HFFc6 (cell line): ENCODE measurements at regions not wholly inside any gene's neighbourhood (a gene's known extent, or its start where the extent isn't known, plus 50 kb on each side); places are given as distances from the start of the nearest gene placed in this dataset.

Source experiments
- DNase-seq: peaks from one replicate; pipeline ENCODE4 v3.0.0-alpha.2; 2018
- H3K27ac Mint-ChIP-seq: 2 replicates; pipeline ENCODE4 v1.8.0; 2020; ENCODE audit warnings: mild to moderate bottlenecking, mixed read lengths
- H3K27me3 Mint-ChIP-seq: 2 replicates; pipeline ENCODE4 v1.8.0; 2021; ENCODE audit warnings: mild to moderate bottlenecking, moderate library complexity, mixed read lengths; ENCODE audit not compliant: insufficient read depth
- H3K36me3 Mint-ChIP-seq: 2 replicates; pipeline ENCODE4 v1.8.0; 2021; ENCODE audit warnings: low read depth, mixed read lengths
- H3K4me1 Mint-ChIP-seq: 2 replicates; pipeline ENCODE4 v1.8.0; 2020; ENCODE audit warnings: low read depth, mixed read lengths
- H3K4me3 Mint-ChIP-seq: 2 replicates; pipeline ENCODE4 v1.8.0; 2020; ENCODE audit warnings: mild to moderate bottlenecking, moderate library complexity, mixed read lengths
- H3K9me3 Mint-ChIP-seq: 2 replicates; pipeline ENCODE4 v1.8.0; 2020; ENCODE audit warnings: mild to moderate bottlenecking, mixed read lengths
- TF ChIP-seq, protein P1 (sequence below): fragments of 200-600 bp; sonication (generic); IDR thresholded peaks from 2 replicates; pipeline ENCODE4 v1.5.0; 2021; ENCODE audit warnings: antibody characterized with exemption, mild to moderate bottlenecking

DNA sequence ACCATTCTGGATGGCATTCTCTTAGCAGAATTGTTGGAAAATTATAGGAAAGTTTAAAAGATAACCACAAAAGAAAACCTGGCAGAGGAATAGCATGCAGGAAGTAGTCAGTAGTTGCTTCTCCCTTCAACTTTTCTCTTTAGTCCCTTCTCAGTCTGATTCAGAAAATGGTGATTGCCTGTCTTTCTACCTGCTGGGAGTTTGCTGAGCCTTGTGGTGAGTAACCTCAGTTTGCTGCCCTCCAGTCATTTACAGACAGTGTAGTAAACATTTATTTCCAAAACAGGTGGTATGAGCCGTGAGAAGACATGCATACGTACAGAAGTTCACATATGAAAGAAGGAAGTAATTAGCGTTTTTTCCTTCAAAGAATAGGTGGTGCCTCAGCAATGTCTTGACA is 224.7 kb upstream of the POU1F1 start:
- Mint-ChIP-seq H3K27me3 (no peaks in the 10 kb centered on the region; the same call in 1 of the 2 replicates), H3K27ac (no peak overlapping the region), H3K36me3 (no peaks in the 10 kb centered on the region), H3K4me3 (no peak overlapping the region), H3K9me3 (no peaks in the 10 kb centered on the region), H3K4me1 (peaks cover 47% of the 10 kb centered on the region; the same call in 1 of the 2 replicates)
- no peak for DNase-seq
- TF ChIP-seq, protein P1, sequence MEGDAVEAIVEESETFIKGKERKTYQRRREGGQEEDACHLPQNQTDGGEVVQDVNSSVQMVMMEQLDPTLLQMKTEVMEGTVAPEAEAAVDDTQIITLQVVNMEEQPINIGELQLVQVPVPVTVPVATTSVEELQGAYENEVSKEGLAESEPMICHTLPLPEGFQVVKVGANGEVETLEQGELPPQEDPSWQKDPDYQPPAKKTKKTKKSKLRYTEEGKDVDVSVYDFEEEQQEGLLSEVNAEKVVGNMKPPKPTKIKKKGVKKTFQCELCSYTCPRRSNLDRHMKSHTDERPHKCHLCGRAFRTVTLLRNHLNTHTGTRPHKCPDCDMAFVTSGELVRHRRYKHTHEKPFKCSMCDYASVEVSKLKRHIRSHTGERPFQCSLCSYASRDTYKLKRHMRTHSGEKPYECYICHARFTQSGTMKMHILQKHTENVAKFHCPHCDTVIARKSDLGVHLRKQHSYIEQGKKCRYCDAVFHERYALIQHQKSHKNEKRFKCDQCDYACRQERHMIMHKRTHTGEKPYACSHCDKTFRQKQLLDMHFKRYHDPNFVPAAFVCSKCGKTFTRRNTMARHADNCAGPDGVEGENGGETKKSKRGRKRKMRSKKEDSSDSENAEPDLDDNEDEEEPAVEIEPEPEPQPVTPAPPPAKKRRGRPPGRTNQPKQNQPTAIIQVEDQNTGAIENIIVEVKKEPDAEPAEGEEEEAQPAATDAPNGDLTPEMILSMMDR: no peak

DNA sequence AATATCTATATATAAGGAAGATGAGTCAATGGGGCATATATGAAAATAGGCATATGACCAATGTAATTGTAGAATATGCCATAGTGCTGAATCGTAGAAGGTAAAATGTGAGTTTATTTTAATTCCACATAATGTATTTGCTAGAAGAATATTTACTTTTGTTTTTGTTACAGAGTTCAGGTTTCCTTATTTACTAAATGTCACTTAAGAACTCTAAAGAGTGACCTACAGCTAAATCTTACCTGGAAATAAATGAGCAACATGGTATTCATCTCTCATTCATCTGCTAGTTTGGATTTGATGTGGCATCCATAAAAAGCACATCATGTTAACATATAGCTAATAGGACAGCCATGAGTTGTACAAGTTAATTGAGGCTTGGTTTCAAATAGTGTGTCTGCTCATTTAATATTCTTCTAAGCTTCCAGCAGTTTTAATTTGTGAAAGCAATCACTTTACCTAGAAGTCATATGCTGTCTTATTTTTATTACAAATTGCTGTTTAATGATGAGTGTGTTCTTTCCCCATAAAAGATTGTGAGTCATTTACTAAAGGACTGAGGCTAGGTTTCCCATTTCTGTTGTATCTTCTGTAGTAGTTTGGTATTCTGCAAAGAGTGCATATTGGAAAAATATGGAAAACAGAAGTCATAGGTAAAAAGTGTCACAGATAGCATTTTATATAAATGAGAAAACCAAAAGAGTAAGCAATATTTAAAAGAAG is 222.1 kb upstream of the POU1F1 start:
- no peaks in the 10 kb centered on the region for H3K36me3 Mint-ChIP-seq
- TF ChIP-seq, protein P1: no peak
- no peak overlapping the region for H3K27ac Mint-ChIP-seq
- no peak overlapping the region for H3K4me3 Mint-ChIP-seq
- no peaks in the 10 kb centered on the region; the same call in 1 of the 2 replicates for H3K27me3 Mint-ChIP-seq
- no peak for DNase-seq
- H3K9me3 Mint-ChIP-seq: no peaks in the 10 kb centered on the region
- H3K4me1 Mint-ChIP-seq: peaks cover 40% of the 10 kb centered on the region; the same call in 1 of the 2 replicates

- Mint-ChIP-seq H3K4me3 (no peak overlapping the region), H3K9me3 (no peaks in the 10 kb centered on the region), H3K36me3 (no peaks in the 10 kb centered on the region), H3K27ac (no peak overlapping the region), H3K4me1 (peaks cover 19% of the 10 kb centered on the region; the same call in 1 of the 2 replicates), H3K27me3 (peaks cover 2% of the 10 kb centered on the region; the same call in 1 of the 2 replicates)
- TF ChIP-seq, protein P1: no peak
- DNase-seq: no peak
Measured at GRCh38 chr3:87495938-87496337, 219.6 kb upstream of the POU1F1 start.

GRCh38 chr3:87494264-87494663 is 217.9 kb upstream of the POU1F1 start:
- Mint-ChIP-seq H3K27me3 (peaks cover 2% of the 10 kb centered on the region), H3K4me1 (peaks cover 14% of the 10 kb centered on the region; the same call in 1 of the 2 replicates), H3K27ac (no peak overlapping the region), H3K36me3 (no peaks in the 10 kb centered on the region), H3K4me3 (no peak overlapping the region), H3K9me3 (no peaks in the 10 kb centered on the region)
- DNase-seq: no peak
- TF ChIP-seq, protein P1: no peak

- H3K27ac Mint-ChIP-seq: no peak overlapping the region
- no peak for DNase-seq
Measured at GRCh38 chr3:87491843-87492242, 215.5 kb upstream of the POU1F1 start.

More at GRCh38 chr3:87491843-87492242, 215.5 kb upstream of the POU1F1 start:
- Mint-ChIP-seq H3K4me1 (no peaks in the 10 kb centered on the region; the same call in 1 of the 2 replicates), H3K36me3 (no peaks in the 10 kb centered on the region), H3K9me3 (no peaks in the 10 kb centered on the region), H3K27me3 (peaks cover 5% of the 10 kb centered on the region), H3K4me3 (no peak overlapping the region)
- TF ChIP-seq, protein P1: no peak
